ENCODE measurements at regions not wholly inside any gene's neighbourhood (a gene's known extent, or its start where the extent isn't known, plus 50 kb on each side); places are given as distances from the start of the nearest gene placed in this dataset.
"Not testable (repeated sequence)": the region's sequence is repeated elsewhere in the genome, so short reads cannot be mapped to it uniquely, and the experiment has no call there.

DNA sequence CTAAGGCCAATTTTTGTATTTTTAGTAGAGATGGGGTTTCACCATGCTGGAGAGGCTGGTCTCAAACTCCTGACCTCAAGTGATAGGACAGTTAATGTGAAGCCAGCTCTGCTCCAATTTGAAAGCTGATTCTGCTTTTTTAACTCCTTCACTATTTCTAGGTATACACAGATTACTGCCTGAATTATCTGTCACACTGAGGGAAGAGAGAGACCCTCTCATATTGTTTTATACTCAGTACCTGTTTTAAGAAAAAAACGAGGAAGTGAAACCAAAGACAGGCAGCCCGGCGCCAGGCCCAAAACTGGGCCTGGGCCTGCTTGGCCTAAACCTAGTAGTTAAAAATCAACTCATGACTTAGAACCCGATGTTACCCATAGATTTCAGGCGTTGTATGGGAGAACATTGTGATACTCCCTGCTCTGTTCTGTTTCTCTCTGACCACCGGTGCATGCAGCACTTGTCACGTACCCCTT is 1601.5 kb upstream of the PCDH10 start:
- no peaks in the 10 kb centered on the region for H3K9me3 Mint-ChIP-seq
- no peak for DNase-seq
- no peaks in the 10 kb centered on the region for H3K27me3 Mint-ChIP-seq

DNA sequence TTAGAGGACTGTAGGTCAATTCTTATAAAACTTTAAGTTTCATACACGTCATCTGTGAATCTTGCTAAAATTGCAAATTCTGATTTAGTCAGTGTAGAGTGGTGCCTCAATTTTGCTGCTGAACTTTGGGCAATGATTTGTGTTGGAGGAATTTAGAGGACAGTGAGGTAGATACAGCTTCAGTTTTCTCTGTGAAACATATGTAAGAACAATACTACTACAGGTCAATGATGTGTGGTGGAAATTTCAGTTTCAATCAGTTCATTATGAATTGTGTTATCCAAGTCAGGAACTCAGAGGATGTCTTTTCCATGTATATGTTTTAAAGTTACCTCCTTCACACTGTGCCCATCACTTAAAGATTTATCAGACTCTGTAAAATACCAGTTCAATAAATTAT is 1597.8 kb upstream of the PCDH10 start:
- Mint-ChIP-seq H3K36me3 (no peaks in the 10 kb centered on the region), H3K4me3 (no peak overlapping the region), H3K9me3 (no peaks in the 10 kb centered on the region), H3K4me1 (no peaks in the 10 kb centered on the region), H3K27ac (no peak overlapping the region), H3K27me3 (no peaks in the 10 kb centered on the region)
- no peak for DNase-seq

More for the DNA sequence above, 1601.5 kb upstream of the PCDH10 start:
- Mint-ChIP-seq H3K4me1 (no peaks in the 10 kb centered on the region), H3K36me3 (no peaks in the 10 kb centered on the region), H3K27ac (no peak overlapping the region), H3K4me3 (no peak overlapping the region)

DNA sequence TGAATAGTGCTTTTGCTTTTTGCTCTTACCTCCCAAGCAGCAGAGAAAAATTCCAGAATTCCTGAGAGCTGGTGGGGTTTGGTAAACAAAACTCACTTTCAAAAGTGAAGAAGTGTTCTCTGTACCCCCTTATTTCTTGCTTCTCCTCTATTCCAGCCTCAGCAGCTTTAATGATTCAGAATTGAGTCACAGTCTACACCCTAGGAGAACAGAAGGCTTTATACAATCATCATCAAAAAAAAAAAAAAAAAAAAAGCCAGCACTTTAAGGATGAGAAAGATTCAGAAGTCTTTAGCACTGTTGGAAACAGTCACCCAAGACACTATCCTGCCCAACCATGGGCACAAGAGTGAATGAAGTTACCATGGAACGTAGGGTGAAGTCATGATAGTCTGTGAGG is 1583.1 kb upstream of the PCDH10 start:
- H3K4me1 Mint-ChIP-seq: no peaks in the 10 kb centered on the region
- DNase-seq: no peak
- H3K36me3 Mint-ChIP-seq: no peaks in the 10 kb centered on the region
- no peaks in the 10 kb centered on the region for H3K27me3 Mint-ChIP-seq
- no peak overlapping the region for H3K4me3 Mint-ChIP-seq
- H3K27ac Mint-ChIP-seq: no peak overlapping the region
- peaks cover 7% of the 10 kb centered on the region for H3K9me3 Mint-ChIP-seq

DNA sequence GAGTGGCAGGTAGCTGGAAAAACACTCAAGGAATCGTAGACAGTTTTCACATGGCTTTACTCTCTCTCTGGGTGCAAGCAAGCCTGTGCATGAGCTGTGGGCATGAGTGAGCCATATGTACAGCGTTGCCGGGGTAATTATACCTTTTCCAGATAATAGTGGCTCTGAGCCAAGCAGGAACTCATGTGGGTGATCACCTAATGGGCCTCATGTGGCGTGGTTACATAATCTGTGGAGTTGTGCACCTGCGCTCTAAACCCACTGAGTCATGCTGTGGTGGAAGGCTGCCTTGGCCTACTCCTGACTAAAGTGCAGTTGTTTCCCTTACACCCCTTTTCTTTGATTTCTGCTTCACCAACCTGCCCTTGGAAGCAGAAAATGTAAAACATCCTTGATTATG is 1564.5 kb upstream of the PCDH10 start:
- Mint-ChIP-seq H3K27ac (no peak overlapping the region), H3K36me3 (no peaks in the 10 kb centered on the region), H3K4me1 (no peaks in the 10 kb centered on the region), H3K9me3 (no peaks in the 10 kb centered on the region), H3K4me3 (no peak overlapping the region), H3K27me3 (no peaks in the 10 kb centered on the region)
- no peak for DNase-seq

DNA sequence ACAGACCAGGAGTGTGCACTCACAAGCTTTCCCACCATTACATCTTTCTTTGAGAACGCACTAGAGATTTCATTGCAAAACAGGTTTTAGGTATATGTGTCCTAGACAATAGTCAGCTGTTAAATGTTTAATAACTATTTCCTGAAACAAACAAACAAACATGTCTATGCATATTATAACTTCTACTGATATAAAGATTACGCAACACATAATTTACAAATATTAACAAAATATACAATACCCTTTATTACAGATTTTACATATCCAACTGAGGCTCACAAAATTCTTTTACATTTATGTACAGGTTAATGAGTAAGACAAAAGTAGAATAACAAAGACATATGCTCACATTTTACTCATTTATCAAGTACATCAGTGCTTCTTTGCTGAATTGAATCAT is 1554.0 kb upstream of the PCDH10 start:
- DNase-seq: no peak
- Mint-ChIP-seq H3K27ac (no peak overlapping the region), H3K4me3 (no peak overlapping the region)

DNA sequence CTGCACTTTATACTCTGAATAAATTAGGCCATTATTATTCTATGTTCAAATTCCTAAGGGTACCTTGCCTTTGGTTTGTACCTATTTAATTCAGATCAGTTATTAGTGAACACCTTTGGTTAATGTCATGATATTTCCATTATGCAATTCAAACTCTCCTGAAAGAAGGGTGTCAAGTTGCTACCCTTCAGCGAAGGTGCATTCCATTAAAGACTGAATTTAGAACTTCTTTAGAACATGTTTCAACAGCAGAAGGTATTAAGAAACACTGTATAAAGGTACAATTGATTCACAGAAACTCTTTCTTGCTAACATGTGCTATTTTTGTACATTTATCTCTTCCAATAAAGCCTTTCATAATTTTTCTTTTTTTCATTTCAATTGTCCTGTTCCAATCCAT is 1545.4 kb upstream of the PCDH10 start:
- no peaks in the 10 kb centered on the region for H3K27me3 Mint-ChIP-seq
- DNase-seq: no peak
- no peak overlapping the region for H3K27ac Mint-ChIP-seq
- peaks cover 4% of the 10 kb centered on the region for H3K9me3 Mint-ChIP-seq
- no peak overlapping the region for H3K4me3 Mint-ChIP-seq
- H3K36me3 Mint-ChIP-seq: no peaks in the 10 kb centered on the region
- no peaks in the 10 kb centered on the region for H3K4me1 Mint-ChIP-seq

More for the DNA sequence above, 1554.0 kb upstream of the PCDH10 start:
- Mint-ChIP-seq H3K9me3 (peaks cover 2% of the 10 kb centered on the region), H3K27me3 (no peaks in the 10 kb centered on the region), H3K4me1 (no peaks in the 10 kb centered on the region), H3K36me3 (no peaks in the 10 kb centered on the region)

DNA sequence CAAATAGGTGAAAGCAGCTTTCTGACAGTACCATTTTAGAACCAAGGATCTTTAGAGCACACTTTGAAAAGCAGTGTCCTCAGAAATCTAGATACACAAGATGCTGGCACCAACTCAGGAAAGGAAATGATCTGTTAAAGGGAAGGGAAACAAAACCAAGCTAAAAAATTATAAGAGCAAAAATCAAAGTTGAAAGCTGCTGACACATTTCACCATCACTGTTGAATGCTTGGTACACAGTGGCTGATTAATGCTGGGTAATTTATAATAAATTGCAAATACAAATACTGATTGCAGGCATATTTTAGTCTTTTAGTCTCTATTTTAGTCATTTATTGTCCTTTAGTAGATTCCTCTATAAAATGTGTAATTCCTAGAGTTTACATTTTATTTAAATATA is 1540.1 kb upstream of the PCDH10 start:
- Mint-ChIP-seq H3K36me3 (no peaks in the 10 kb centered on the region), H3K27me3 (no peaks in the 10 kb centered on the region), H3K4me3 (no peak overlapping the region), H3K27ac (no peak overlapping the region), H3K9me3 (no peaks in the 10 kb centered on the region), H3K4me1 (no peaks in the 10 kb centered on the region)
- no peak for DNase-seq

DNA sequence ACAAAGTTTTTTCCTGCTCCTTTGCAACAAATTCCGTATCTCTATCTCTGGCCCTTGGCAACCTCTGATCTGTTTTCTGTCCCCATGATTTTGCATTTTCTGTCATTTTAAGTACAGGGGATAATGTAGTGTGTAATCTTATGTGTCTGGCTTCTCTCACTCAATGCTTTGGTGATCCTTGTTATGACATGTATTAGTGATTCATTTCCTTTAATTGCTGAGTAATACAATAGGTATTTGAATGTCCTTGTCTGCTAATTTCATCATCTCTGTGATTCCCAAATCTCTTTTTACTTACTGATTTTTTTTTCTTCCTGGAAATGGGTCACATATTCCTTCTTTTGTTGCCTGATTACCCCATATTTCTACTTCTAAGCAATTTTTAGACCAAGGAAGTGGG is 1538.6 kb upstream of the PCDH10 start:
- not testable (repeated sequence) for H3K4me1 Mint-ChIP-seq, H3K27ac Mint-ChIP-seq, H3K4me3 Mint-ChIP-seq, DNase-seq, H3K27me3 Mint-ChIP-seq, H3K36me3 Mint-ChIP-seq, H3K9me3 Mint-ChIP-seq

DNA sequence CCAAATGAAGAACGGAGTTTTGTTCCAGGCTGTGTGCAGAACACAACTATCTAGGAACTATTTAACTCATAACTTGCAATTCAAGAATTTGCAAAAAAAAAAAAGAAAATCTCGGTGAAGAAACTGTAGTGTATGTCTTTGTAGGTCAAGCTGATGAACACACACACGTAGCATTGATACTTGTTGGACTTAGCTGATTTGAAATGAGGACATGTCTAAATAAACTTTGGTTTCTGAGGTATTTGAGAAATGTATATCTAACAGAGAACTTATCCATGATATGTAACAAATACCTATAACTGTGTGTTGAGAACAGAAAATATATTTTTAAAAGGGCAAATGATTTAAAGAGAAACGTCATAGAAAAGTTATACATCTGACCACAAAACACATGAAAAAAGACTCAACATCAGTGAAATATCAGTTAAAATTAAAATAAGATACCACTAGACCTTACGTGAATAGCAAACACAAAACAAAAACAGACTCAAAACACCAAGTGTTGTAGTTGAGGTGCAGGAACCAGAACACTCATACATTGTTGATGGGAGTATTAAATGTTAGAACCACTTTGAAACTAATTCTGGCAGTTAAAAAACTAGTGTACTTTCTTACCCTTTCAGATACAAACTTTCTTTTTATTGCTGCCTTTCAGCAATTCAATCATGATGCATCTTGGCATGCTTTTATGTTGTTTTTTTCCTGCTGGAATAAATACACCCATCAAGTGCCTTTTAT is 1535.8 kb upstream of the PCDH10 start:
- H3K27ac Mint-ChIP-seq: no peak overlapping the region
- H3K9me3 Mint-ChIP-seq: no peaks in the 10 kb centered on the region
- no peaks in the 10 kb centered on the region for H3K27me3 Mint-ChIP-seq
- no peak for DNase-seq
- H3K4me1 Mint-ChIP-seq: no peaks in the 10 kb centered on the region
- H3K4me3 Mint-ChIP-seq: no peak overlapping the region
- no peaks in the 10 kb centered on the region for H3K36me3 Mint-ChIP-seq

DNA sequence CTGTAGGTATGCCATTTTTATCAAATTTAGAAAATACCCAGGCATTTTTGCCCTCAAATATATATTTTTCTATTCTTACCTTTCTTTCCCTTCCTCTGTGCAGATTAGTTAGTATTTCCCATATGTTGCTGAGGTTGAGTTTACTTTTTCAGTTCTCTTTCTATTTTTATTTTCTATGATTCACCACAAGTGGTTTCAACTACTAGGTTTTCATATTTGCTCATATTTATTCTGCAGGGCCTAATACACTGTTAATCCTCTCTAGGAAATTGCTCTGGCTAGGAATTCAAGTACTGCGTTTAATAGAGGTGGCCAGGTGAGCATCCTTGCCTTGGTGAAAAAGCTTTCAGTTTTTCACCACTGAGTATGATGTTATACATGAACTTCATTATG is 1535.3 kb upstream of the PCDH10 start:
- DNase-seq: no peak
- no peak overlapping the region for H3K27ac Mint-ChIP-seq
- H3K4me3 Mint-ChIP-seq: no peak overlapping the region
- H3K36me3 Mint-ChIP-seq: no peaks in the 10 kb centered on the region
- H3K4me1 Mint-ChIP-seq: no peaks in the 10 kb centered on the region
- no peaks in the 10 kb centered on the region for H3K9me3 Mint-ChIP-seq
- H3K27me3 Mint-ChIP-seq: no peaks in the 10 kb centered on the region

DNA sequence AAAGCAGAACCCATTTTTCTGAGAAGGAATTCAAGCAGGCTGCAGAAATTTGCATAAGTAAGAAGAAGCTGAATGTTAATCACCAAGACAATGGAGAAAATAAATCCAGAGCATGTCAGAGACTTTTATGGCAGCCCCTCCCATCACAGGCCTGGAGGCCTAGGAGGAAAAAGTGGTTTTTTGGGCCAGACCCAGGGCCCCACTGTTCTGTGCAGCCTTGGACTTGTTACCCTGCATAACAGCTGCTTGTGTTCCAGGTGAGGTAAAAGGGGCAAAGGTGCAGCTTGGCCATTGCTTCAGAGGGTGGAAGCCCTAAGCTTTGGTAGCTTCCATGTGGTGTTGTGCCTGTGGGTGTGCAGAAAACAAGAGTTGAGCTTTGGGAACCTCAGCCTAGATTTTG is 1516.2 kb upstream of the PCDH10 start:
- H3K27ac Mint-ChIP-seq: no peak overlapping the region
- H3K9me3 Mint-ChIP-seq: peaks cover 2% of the 10 kb centered on the region
- H3K36me3 Mint-ChIP-seq: no peaks in the 10 kb centered on the region
- no peak overlapping the region for H3K4me3 Mint-ChIP-seq
- H3K4me1 Mint-ChIP-seq: no peaks in the 10 kb centered on the region
- no peak for DNase-seq
- H3K27me3 Mint-ChIP-seq: no peaks in the 10 kb centered on the region

DNA sequence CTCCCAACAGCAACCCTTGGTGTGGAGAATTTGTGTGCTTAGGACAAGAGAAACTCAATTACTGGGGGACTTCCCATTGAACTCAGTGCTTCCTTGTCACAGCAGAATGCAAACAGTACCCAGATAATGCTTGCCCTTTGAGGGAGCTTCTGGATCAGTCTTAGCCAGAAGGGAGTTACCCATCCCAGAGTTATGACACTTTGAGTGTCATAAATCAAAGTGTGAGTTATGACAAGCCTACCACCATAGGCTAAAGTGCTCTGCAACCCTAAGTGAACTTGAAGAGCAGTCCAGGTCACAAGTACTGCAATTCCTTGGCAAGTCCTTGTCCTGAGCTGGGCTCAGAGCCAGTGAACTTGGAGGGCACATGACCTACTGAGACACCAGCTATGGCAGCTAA is 1513.9 kb upstream of the PCDH10 start:
- DNase-seq: no peak
- Mint-ChIP-seq H3K4me3 (no peak overlapping the region), H3K9me3 (peaks cover 4% of the 10 kb centered on the region), H3K27me3 (no peaks in the 10 kb centered on the region), H3K4me1 (no peaks in the 10 kb centered on the region), H3K36me3 (no peaks in the 10 kb centered on the region), H3K27ac (no peak overlapping the region)

DNA sequence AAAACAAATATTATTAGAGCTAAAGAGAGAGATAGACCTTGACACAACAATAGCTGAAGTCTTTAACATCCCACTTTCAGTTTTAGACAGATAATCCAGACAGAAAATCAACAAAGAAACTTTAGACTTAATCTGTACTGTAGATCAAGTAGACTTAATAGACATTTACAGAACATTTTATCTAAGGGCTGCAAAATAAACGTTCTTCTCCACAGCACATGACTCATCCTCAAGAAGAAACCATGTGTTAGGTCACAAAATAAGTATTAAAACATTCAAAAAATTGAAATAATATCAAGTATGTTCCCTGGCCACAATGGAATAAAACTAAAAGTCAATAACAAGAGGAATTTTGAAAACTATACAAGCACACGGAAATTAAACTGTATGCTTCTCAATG is 1510.3 kb upstream of the PCDH10 start:
- no peak for DNase-seq
- Mint-ChIP-seq H3K36me3 (no peaks in the 10 kb centered on the region), H3K4me3 (no peak overlapping the region), H3K27ac (no peak overlapping the region), H3K4me1 (no peaks in the 10 kb centered on the region), H3K27me3 (no peaks in the 10 kb centered on the region), H3K9me3 (peaks cover 3% of the 10 kb centered on the region)

DNA sequence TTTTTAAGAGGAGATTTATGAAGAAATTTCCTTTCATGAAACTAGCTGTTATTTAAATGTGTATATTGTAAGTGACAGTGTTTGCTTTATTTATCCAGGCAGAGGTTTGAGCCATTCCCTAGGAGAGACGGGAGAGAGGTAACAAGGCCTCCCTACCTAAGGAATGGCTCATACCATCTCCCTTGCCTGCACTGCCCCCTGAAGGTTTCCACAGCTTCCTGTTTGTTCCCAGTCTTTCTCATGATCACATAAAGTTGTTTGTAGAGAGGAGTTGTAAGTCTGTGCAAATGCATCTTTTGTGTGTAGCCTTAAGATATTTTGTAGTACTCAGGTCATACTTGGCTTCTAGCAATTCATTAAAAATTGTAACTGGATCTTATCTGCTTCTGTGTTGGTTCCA is 1504.5 kb upstream of the PCDH10 start:
- Mint-ChIP-seq H3K4me3 (no peak overlapping the region), H3K27me3 (no peaks in the 10 kb centered on the region), H3K27ac (no peak overlapping the region), H3K9me3 (peaks cover 3% of the 10 kb centered on the region), H3K36me3 (no peaks in the 10 kb centered on the region), H3K4me1 (no peaks in the 10 kb centered on the region)
- no peak for DNase-seq

DNA sequence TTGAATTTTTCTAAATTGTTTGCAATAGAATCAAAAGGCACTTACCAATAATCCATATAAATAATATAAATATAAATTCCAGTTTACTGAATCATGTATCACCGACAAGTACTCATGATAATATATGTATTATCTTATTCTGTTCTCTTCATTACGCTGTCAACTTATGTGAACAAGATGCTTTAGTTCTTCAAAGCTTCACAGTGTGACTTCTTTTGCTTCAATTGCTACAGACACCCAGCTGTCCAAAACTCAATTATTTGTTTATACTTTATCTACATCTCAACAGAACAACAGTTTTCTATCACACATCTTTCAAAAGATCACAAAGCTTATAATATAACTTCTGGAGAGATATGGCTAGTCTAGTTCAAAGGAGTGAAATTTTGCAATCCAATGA is 1499.9 kb upstream of the PCDH10 start:
- no peaks in the 10 kb centered on the region for H3K27me3 Mint-ChIP-seq
- H3K9me3 Mint-ChIP-seq: no peaks in the 10 kb centered on the region
- no peak overlapping the region for H3K4me3 Mint-ChIP-seq
- no peak for DNase-seq
- no peaks in the 10 kb centered on the region for H3K4me1 Mint-ChIP-seq
- no peaks in the 10 kb centered on the region for H3K36me3 Mint-ChIP-seq
- no peak overlapping the region for H3K27ac Mint-ChIP-seq

DNA sequence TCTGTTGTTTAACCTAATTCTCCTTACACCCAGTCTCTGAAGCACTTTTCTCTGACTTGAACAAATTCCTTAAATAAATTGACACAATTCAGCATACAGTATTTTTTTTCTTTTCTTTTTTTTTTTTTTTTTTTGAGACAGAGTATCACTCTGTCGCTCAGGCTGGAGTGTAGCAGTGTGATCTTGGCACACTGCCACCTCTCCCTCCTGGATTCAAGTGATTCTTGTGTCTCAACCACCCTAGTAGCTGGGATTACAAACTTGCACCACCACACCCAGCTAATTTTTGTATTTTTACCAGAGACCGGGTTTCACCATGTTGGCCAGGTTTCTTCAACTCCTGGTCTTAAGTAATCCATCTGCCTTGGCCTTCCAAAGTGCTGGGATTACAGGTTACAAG is 1498.1 kb upstream of the PCDH10 start:
- H3K4me3 Mint-ChIP-seq: no peak overlapping the region

More for the DNA sequence above, 1498.1 kb upstream of the PCDH10 start:
- Mint-ChIP-seq H3K27ac (no peak overlapping the region), H3K36me3 (no peaks in the 10 kb centered on the region), H3K9me3 (no peaks in the 10 kb centered on the region), H3K27me3 (no peaks in the 10 kb centered on the region), H3K4me1 (no peaks in the 10 kb centered on the region)
- DNase-seq: no peak
